HG03097 (cell line): ENCODE measurements at regions not wholly inside any gene's neighbourhood (a gene's known extent, or its start where the extent isn't known, plus 50 kb on each side); places are given as distances from the start of the nearest gene placed in this dataset.

ENCODE experiments used
- ATAC-seq: cut with Tn5 transposase; IDR thresholded peaks from one replicate; pipeline ENCODE4 v1.9.1; 2021; ENCODE audit not compliant: unreplicated experiment, low FRiP score

GRCh38 chr10:61160253-61160652, 216.3 kb upstream of the RHOBTB1 start:
- no peak for ATAC-seq

GRCh38 chr10:61159253-61159652, 215.3 kb upstream of the RHOBTB1 start:
- no peak for ATAC-seq

GRCh38 chr10:61157182-61157581, 213.2 kb upstream of the RHOBTB1 start:
- ATAC-seq: no peak

GRCh38 chr10:61153771-61154170, 209.8 kb upstream of the RHOBTB1 start:
- no peak for ATAC-seq

- ATAC-seq: no peak
Observed at GRCh38 chr10:61151059-61151458, 207.1 kb upstream of the RHOBTB1 start.

GRCh38 chr10:61148451-61148850, 204.5 kb upstream of the RHOBTB1 start:
- ATAC-seq: no peak

- ATAC-seq: no peak
Observed at GRCh38 chr10:61142987-61143386, 199.0 kb upstream of the RHOBTB1 start.

- ATAC-seq: no peak
Observed at GRCh38 chr10:61140765-61141392, 196.9 kb upstream of the RHOBTB1 start.

- ATAC-seq: no peak
Observed at GRCh38 chr10:61139592-61139953, 195.6 kb upstream of the RHOBTB1 start.

- ATAC-seq: no peak
Observed at GRCh38 chr10:61138708-61139591, 195.0 kb upstream of the RHOBTB1 start.

- no peak for ATAC-seq
Observed at GRCh38 chr10:61136139-61136538, 192.2 kb upstream of the RHOBTB1 start.

- peak; percentile 84 for ATAC-seq
Observed at GRCh38 chr10:61135276-61135721, 191.3 kb upstream of the RHOBTB1 start.

- ATAC-seq: no peak
Observed at GRCh38 chr10:61130366-61130765, 186.4 kb upstream of the RHOBTB1 start.

GRCh38 chr10:61128196-61128595, 184.2 kb upstream of the RHOBTB1 start:
- ATAC-seq: no peak

GRCh38 chr10:61125560-61126170, 181.7 kb upstream of the RHOBTB1 start:
- no peak for ATAC-seq

- ATAC-seq: no peak
Observed at GRCh38 chr10:61124756-61125530, 181.0 kb upstream of the RHOBTB1 start.

GRCh38 chr10:61120805-61121204, 176.8 kb upstream of the RHOBTB1 start:
- peak; percentile 62 for ATAC-seq

- no peak for ATAC-seq
Observed at GRCh38 chr10:61119573-61119972, 175.6 kb upstream of the RHOBTB1 start.

GRCh38 chr10:61115897-61116296, 171.9 kb upstream of the RHOBTB1 start:
- ATAC-seq: no peak

GRCh38 chr10:61112771-61113170, 168.8 kb upstream of the RHOBTB1 start:
- ATAC-seq: no peak

- no peak for ATAC-seq
Observed at GRCh38 chr10:61110936-61111335, 167.0 kb upstream of the RHOBTB1 start.
